HG03442 (cell line): ENCODE measurements at regions not wholly inside any gene's neighbourhood (a gene's known extent, or its start where the extent isn't known, plus 50 kb on each side); places are given as distances from the start of the nearest gene placed in this dataset.

Experiments used
- ATAC-seq: cut with Tn5 transposase; IDR thresholded peaks from one replicate; pipeline ENCODE4 v1.9.1; 2021; ENCODE audit warnings: mild to moderate bottlenecking, moderate library complexity; ENCODE audit not compliant: unreplicated experiment

DNA sequence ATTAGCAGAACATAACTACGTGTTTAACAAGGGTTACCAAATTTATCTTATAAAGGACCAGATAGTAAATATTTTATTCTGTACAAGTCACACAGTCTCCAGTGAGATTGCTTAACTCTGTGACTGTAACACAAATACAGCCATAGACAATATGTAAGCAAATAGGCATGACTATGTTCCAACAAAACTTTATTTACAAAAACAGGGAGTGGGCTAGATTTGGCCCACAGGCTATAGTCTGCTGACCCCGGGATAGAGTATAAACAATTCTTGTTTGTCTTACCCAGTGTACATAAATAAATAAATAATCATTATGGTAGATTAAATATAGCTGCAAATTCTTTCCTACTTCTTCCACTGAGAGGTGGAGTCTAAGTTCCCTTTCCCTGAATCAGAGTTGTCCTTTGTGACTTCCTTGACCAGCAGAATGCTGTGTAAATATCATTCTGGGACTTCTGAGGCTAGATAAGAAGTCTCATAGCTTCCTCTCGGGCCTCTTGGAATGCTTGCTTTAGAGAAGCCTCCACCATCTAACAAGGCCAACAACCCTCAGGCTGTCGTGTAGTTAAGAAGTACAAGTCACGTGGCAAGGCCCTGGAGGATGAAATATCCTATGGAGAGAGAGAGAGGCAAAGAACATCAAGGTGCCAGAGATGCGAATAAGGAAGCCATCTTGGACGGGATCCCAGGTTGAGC is 59.1 kb upstream of the TMEM244 start:
- no peak for ATAC-seq

DNA sequence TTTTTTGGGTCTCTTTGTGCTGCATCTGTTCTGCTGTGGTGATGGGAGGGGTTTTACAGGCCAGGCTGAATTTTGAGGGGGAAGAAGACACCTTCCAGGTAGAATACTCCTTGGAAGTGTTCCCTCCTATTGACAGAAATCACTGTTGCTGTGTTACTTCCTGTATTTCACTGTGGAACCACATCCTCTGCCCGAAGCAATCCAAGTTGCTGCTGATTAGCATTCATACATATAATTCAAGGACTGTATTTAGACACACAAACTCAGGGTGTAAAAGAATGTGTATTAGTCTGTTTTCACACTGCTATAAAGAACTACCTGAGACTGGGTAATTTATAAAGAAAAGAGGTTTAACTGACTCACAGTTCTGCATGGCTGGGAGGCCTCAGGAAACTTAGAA is 50.6 kb upstream of the TMEM244 start:
- ATAC-seq, result no peak
